Kidney epithelial cell (primary cell): ENCODE measurements at regions not wholly inside any gene's neighbourhood (a gene's known extent, or its start where the extent isn't known, plus 50 kb on each side); places are given as distances from the start of the nearest gene placed in this dataset.

Source experiments
- DNase-seq: peaks from one replicate; pipeline ENCODE4 v3.0.0-alpha.2; 2010; ENCODE audit warnings: low read depth
- H3K27me3 ChIP-seq: 2 replicates; pipeline ENCODE4 v1.6.0; 2011; ENCODE audit warnings: low read length; ENCODE audit not compliant: control insufficient read depth, insufficient read depth
- H3K36me3 ChIP-seq: 2 replicates; pipeline ENCODE4 v1.5.1; 2011; ENCODE audit warnings: low read length; ENCODE audit not compliant: control insufficient read depth, insufficient read depth
- H3K4me3 ChIP-seq: 2 replicates; pipeline ENCODE4 v1.5.1; 2011; ENCODE audit warnings: low read depth, mild to moderate bottlenecking, control low read depth, low read length
- TF ChIP-seq, protein P1 (sequence below): IDR thresholded peaks from 2 replicates; pipeline ENCODE4 v1.5.1; 2011; ENCODE audit warnings: mild to moderate bottlenecking, moderate library complexity, low read length, control low read depth, inconsistent platforms; ENCODE audit not compliant: insufficient read depth, poor library complexity, severe bottlenecking

GRCh38 chr11:29847219-29847618, 169.6 kb downstream of the KCNA4 start:
- DNase-seq, result no peak
- TF ChIP-seq, protein P1, sequence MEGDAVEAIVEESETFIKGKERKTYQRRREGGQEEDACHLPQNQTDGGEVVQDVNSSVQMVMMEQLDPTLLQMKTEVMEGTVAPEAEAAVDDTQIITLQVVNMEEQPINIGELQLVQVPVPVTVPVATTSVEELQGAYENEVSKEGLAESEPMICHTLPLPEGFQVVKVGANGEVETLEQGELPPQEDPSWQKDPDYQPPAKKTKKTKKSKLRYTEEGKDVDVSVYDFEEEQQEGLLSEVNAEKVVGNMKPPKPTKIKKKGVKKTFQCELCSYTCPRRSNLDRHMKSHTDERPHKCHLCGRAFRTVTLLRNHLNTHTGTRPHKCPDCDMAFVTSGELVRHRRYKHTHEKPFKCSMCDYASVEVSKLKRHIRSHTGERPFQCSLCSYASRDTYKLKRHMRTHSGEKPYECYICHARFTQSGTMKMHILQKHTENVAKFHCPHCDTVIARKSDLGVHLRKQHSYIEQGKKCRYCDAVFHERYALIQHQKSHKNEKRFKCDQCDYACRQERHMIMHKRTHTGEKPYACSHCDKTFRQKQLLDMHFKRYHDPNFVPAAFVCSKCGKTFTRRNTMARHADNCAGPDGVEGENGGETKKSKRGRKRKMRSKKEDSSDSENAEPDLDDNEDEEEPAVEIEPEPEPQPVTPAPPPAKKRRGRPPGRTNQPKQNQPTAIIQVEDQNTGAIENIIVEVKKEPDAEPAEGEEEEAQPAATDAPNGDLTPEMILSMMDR, result no peak
- Histone ChIP-seq H3K36me3 (no peaks in the 10 kb centered on the region), H3K4me3 (no peak overlapping the region), H3K27me3 (no peaks in the 10 kb centered on the region)

GRCh38 chr11:29844701-29845379, 172.0 kb downstream of the KCNA4 start:
- Histone ChIP-seq H3K4me3 (no peak overlapping the region), H3K27me3 (no peaks in the 10 kb centered on the region), H3K36me3 (no peaks in the 10 kb centered on the region)
- no peak for DNase-seq
- TF ChIP-seq, protein P1, result no peak

DNA sequence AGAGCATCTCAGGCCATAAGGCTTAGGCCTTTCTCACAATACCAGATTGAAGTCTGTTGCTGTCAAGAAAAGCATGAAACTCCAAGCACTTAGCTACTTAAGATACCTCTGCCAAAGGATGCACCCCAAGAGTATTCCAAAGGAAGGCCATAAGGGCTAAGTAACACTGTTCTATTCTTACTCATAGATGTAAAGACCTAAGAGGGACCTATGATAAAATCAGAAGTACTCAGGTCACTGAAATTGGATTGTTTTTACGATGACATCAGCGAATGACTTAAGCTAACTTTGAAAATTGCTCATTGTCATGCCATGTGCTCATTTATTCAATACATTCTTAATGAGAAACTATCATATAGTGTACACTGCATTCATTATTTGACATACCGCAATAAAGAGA, 172.8 kb downstream of the KCNA4 start:
- no peak for DNase-seq
- H3K4me3 ChIP-seq, result no peak overlapping the region
- H3K27me3 ChIP-seq, result no peaks in the 10 kb centered on the region
- TF ChIP-seq, protein P1, result no peak
- no peaks in the 10 kb centered on the region for H3K36me3 ChIP-seq

DNA sequence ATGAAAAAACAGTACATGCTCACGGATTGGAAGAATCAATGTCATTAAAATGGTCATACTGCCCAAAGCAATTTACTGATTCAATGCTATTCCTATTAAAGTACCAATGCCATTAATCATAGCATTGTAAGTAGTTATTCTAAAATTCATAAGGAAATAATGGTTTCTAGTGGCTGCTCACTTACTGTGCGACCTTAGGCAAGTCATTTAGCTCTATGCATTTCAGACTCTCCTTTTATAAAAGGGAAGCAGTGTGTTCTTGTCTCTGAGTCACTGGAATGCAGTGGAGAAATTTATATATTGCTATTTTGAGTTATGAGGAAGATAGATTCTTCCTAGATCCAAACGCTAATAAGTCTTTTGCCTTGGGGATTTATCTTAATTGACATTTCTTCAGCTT, 174.8 kb downstream of the KCNA4 start:
- no peak for DNase-seq
- TF ChIP-seq, protein P1, result no peak
- H3K27me3 ChIP-seq, result no peaks in the 10 kb centered on the region

GRCh38 chr11:29826878-29827277, 190.0 kb downstream of the KCNA4 start:
- no peak for DNase-seq
- Histone ChIP-seq H3K4me3 (no peak overlapping the region), H3K36me3 (no peaks in the 10 kb centered on the region), H3K27me3 (no peaks in the 10 kb centered on the region)
- TF ChIP-seq, protein P1, result no peak

More for the DNA sequence above, 174.8 kb downstream of the KCNA4 start:
- Histone ChIP-seq H3K36me3 (no peaks in the 10 kb centered on the region), H3K4me3 (no peak overlapping the region)

DNA sequence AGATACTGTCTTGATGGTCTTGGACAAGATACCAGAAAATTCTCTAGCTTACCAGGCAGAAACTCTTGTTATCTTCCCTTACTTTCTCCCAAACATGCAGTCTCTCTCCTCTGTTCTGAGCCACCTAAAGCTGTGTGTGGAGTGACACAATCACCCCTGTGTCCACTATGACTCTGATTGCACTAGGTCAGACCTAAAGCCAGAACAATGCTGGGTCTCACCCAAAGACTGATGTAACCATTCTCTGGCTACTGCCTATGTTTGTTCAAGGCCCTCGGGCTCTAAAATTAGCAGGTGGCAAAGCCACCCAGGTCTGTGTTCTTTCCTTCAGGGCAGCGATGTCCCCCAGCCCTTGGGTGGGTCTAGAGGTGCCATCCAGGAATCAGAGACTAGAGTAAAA, 200.5 kb downstream of the KCNA4 start:
- no peaks in the 10 kb centered on the region for H3K27me3 ChIP-seq
- no peak overlapping the region for H3K4me3 ChIP-seq
- no peaks in the 10 kb centered on the region for H3K36me3 ChIP-seq
- no peak for DNase-seq
- TF ChIP-seq, protein P1, result no peak
